ENCODE measurements at regions not wholly inside any gene's neighbourhood (a gene's known extent, or its start where the extent isn't known, plus 50 kb on each side); places are given as distances from the start of the nearest gene placed in this dataset.

DNA sequence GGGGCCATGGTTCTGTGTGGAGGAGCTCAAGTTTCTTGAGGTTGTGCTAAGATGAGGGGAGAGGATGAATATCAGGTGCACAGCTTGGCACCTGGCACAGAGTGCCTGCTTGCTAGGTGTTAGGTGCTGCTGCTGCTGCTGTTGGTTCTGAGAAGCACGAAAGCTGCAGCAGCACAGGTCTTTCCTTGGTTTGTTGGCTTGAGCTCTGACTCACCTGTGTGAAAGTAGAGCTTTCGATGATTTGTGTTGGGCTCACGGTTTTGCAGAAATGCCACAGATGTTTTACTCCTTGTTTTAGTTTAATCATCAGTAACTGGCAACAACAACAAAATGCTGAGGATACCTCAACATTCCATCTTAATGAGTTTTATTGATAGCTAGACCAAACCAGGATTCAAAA, 221.6 kb downstream of the BRINP2 start:
- no peak for DNase-seq

DNA sequence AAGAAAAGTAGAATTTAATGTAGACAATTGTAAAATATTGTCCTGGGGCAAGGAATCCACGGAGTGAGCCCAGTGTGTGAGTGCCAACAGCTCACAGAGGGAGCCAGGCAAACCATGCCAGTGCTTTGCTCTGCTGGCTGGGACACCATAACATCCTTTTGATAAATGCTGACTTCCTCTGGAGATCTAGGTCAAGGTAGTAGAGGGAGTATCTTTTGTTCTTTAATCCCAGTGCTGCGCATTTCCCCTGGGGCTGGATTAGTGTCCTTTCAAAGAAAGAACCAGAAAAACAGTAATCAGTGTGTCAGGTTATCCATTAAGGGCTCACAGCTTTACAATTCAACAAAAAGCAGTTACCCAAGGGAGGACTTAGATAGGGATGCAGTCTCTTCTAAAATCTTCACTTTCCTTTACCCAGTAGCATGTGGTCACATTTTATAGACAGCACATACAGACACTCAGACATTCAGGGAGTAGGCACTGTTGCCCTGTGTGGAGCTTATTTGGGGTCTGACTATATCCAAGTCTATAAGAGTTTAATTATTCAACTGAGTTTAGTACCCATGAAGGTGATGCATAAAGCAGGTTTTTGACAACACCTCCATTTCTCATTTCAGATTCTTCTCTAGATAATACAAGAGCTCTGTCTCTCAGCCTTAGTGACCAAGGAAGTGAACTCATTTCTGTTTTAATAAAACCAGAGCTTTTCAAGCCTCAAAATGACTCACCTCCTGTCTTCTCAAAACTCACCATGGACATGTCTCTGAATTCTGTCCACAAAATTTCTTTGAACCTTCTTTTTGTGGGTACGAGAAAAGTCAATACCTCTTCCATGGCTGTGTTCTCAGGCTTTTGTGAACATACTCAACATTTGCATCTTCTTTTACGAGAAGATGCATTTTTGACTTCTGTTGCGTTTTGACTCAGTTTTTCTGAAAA, 215.3 kb downstream of the BRINP2 start:
- DNase-seq, result no peak

DNA sequence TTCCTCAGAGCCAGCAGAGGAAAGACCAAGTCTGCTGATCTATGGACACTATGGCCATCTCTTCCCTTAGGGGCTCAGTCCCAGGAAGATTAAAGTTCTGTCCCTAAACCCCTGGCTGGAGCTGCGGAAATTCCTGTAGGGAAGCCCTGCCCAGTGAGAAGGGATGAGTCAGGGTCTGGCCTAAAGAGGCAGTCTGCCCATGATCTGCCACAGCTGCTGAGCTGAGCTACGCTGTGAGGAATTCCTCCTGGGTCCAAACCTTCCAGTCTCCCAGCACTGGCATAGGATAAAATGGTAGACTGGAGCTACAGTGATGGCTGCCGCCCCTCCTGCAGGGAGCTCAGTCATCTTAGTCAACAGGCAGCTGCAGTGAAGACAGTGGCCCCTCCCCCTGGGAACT, 213.7 kb downstream of the BRINP2 start:
- no peak for DNase-seq

- DNase-seq, result no peak
These were observed 213.0 kb downstream of the BRINP2 start for GRCh38 chr1:177383715-177384114.

DNA sequence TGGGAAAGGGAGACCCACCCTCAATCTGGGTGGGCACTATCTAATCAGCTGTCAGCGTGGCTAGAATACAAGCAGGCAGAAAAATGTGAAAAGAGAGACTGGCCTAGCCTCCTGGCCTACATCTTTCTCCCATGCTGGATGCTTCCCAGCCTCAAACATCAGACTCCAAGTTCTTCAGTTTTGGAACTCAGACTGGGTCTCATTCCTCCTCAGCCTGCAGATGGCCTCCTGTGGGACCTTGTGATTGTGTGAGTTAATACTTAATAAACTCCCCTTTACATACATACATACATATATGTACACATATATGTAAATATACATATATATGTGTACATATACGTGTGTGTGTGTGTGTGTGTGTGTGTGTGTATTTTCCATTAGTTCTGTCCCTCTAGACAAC, 207.1 kb downstream of the BRINP2 start:
- DNase-seq, result no peak

DNA sequence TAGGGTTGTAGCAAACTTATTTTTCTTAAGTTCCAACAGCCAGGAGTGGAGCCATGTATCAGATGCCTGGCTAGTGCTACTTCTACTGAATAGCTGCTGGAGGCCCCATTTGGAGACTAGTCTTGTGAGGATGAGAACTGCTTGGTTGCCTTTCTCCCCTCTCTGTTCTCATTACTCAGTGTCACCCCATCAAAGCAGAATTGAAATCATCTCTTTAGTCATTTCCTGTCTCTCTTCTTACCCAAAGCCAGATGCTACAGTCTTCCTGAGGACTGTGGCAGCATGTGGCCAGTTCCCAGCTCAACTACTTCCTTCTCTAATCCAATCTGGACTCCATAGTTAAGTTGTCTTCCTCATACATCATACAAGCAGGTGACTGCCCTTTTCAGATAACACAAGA, 197.5 kb downstream of the BRINP2 start:
- peak; percentile 5 for DNase-seq

GRCh38 chr1:177366091-177366490, 195.3 kb downstream of the BRINP2 start:
- no peak for DNase-seq

GRCh38 chr1:177360791-177361190, 190.0 kb downstream of the BRINP2 start:
- no peak for DNase-seq

DNA sequence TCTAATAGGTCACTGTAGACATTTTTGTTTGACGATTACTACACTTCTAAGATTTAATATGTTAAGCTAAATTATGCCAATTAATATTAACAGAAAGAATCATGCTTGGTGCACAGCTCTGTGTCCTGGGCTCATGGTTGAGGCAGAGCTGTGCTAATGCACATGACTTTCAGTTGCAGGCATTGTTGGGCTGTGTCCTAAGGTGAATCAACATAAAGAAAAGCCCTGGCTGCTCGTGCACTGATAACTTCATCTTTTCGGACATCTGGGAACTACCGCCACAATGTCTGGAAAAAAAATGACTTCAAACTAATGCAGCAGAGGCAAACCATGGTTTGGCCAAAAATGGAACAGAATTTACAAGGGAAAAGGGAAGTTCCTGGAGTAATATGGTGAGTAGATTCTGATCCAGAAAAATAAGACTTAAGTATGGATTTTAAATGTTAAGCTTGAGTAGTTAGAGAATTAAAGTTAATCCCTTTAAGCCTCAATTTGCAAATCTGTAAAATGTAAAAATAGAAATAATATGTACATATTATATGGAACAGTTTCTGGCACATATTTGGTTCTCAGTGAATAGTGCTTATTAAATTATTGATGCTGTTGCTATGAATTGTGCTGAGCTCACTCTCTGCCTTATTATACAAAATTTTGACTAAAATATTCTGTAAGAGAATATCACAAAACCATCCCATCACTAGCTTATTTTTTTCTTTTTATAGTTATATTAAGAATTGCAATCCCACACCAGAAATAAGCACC, 186.1 kb downstream of the BRINP2 start:
- no peak for DNase-seq

- no peak for DNase-seq
These were observed 184.8 kb downstream of the BRINP2 start for GRCh38 chr1:177355575-177355974.

DNA sequence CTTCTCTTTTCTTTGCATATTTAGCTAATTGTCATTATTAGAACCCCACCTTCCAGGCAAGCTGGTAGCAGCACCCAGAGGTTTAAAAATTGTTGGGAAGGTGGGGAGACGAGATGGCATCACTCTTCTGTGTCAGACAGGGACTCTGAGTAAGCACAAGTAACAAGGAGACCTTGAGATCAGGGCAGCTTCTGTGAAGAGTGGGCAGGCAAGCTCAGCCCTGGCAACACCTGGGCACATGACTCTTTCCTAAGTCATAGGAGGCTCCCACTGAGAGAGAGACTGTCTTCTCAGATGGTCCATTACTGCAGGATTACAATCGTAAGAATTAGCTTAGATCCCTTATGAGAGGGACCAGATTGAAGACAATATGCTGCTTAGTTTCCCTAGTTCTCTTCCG, 183.5 kb downstream of the BRINP2 start:
- DNase-seq, result no peak

- DNase-seq, result peak; percentile 19
These were observed 180.8 kb downstream of the BRINP2 start for GRCh38 chr1:177351361-177352108.

DNA sequence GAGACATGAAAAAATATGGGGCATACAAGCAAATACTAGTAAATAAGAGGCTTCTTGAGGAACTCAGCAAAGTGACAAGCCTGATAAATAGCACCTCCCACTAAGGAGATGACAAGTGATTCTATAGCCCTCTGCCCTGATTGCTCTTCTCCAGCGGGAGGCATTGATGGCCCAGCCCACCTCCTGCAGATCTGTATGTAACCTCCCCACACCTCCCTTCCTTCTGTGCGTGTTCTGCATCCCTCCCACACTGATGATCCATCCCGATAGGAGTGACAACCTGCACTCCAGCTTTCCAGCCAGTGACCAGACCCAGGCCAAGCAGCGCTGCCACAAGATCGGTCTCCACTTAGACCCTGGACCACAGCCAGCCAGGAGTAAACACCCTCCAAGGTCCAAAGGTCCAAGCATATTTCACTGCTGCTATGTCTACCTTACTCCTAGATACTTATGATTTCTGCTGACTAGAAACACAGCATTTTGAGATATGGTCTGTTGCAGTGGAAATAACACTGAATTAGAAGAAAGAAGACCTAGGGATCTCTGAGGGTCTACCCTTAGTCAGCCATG, 176.1 kb downstream of the BRINP2 start:
- no peak for DNase-seq

DNA sequence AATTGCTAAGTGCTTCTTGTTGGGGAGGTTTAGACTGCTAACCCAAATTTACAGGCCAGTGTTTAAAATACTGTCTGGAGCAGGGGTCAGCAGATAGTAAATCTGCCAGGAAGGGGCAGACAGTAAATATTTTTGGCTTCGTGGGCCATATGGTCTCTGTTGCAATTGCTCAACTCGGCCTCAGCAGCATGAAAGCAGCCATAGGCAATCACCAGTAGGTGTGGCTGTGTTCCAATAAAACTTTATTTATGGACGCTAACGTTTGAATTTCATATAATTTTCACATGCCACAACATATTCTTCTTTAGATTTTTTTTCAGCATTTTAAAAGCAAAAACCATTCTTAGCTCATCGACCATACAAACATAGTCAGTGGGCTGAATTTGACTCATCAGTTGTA, 172.7 kb downstream of the BRINP2 start:
- no peak for DNase-seq

DNA sequence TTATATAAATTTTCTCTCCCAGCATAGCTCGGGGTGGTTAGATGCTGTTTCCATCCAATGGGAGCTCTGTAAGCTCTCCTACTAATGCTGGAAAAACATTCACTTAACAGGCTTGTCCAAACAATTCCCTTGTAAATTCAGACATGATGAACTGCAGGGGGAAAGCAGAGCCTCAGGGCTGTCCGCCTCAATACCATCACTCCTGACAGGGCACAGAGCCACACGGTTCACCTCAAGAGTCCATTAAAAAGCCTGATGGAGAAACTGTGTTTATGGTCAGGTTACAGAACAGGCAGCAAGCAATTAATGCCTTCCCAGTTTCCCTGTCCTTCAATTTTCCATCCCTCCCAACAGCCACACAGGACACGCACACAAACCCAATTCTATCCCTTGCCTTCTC, 171.0 kb downstream of the BRINP2 start:
- no peak for DNase-seq

DNA sequence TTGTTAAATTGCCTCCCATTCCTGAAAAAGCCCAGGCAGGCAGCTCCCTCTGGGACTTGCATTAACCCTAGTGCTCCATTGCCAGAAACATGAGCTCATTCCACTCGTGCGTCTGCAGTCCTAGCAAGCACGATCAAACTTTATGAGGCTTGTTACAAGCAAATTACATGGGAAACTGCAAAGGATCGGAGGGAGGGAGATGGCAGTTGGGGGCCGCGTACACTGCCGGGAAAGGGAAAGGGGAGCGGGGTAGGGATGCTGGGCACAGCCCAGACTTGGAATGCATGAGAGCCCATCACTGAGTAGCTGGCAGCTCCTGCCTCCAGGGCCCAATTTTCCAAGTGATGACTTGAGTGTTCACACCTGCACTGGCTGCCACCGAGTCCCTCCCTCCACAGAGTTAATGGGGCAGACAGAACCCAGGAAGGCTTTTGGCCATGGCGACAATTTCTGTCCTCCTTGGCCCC, 169.9 kb downstream of the BRINP2 start:
- no peak for DNase-seq

GRCh38 chr1:177338376-177338775, 167.6 kb downstream of the BRINP2 start:
- no peak for DNase-seq

DNA sequence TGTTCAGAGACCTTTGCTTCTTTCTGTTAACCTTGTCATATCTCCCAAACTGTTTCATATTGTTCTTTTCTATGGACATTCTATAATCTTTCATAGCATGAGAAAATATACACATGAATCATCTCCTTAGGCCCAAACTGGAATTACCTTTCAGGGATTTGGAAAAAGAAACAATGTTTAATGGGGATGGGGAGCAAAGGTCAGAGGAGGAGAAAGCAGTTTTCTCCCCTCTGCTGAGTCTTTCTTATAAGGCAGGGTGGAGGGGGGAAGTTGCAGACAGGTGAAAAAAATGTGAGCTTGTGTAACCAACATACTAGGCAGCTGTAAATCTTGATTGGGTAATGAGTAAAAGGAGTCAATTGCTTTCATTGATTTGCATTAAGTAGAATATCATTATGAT, 164.1 kb downstream of the BRINP2 start:
- DNase-seq, result no peak

DNA sequence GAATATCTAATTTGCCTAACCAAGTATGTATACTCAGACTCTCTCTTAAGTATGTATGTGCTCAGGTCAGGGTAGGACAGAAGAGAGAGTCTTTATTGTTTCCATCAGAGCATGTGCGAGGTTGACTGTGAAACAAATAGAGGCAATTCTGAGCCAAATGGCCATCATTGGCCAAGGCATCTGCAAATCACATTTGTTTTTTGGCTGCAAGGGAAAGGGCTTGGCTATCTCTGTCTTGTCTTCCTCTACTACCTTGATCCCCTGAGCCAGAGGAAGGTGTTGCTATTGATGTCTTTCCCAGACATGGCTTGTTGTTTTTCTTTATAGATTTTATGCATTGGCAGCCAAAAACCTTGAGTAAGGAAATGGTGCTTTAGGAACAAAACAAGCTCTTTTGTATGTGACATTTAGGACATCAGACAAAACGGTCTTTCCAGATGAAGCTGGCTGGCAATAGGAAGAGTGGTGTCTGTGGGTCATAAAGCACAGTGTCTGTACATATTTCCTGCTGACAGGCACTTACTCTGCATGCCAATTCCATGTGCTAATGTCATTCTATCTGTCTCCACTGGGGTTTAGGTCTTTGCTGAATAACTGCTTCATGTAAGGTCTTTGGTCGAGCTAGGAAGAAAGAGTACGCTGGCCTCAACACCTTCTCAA, 163.3 kb downstream of the BRINP2 start:
- no peak for DNase-seq
